Activated naive CD4-positive, alpha-beta T cell treated with anti-CD3 and anti-CD28 coated beads, Interleukin-2, amount 10 ng/mL, durations not matched to agents 7 days and 5 days (primary cell): ENCODE measurements at regions not wholly inside any gene's neighbourhood (a gene's known extent, or its start where the extent isn't known, plus 50 kb on each side); places are given as distances from the start of the nearest gene placed in this dataset.

Experiments
- CTCF ChIA-PET: fragments of 350-600 bp; sonication (Branson Sonifier 250); formaldehyde crosslinking; loops from one replicate; lab custom pipeline; 2021; ENCODE audit warnings: antibody characterized with exemption; lab: Charles Lee
- DNase-seq: peaks from one replicate; pipeline ENCODE4 v3.0.0-alpha.2; 2020
- H3K27ac Mint-ChIP-seq: one replicate; pipeline ENCODE4 v1.8.0; 2021; ENCODE audit warnings: mild to moderate bottlenecking, moderate library complexity, mixed read lengths
- H3K27me3 Mint-ChIP-seq: one replicate; pipeline ENCODE4 v1.8.0; 2021; ENCODE audit warnings: mild to moderate bottlenecking, mixed read lengths
- H3K36me3 Mint-ChIP-seq: one replicate; pipeline ENCODE4 v1.8.0; 2021; ENCODE audit warnings: mixed read lengths
- H3K4me1 Mint-ChIP-seq: one replicate; pipeline ENCODE4 v1.8.0; 2021; ENCODE audit warnings: mixed read lengths
- H3K4me3 Mint-ChIP-seq: one replicate; pipeline ENCODE4 v1.8.0; 2021; ENCODE audit warnings: mild to moderate bottlenecking, moderate library complexity, mixed read lengths
- H3K9me3 Mint-ChIP-seq: one replicate; pipeline ENCODE4 v1.8.0; 2021; ENCODE audit warnings: mixed read lengths

- no peak overlapping the region for H3K27ac Mint-ChIP-seq
- peaks cover 25% of the 10 kb centered on the region for H3K27me3 Mint-ChIP-seq
- no peak for DNase-seq
- CTCF ChIA-PET: interaction anchor here (1.3 kb wide), 1 partner anchor 361 kb away, joined by 4 read pairs; no protein-coding TSS in a partner anchor
- H3K4me1 Mint-ChIP-seq: peaks cover 13% of the 10 kb centered on the region
- H3K4me3 Mint-ChIP-seq: no peak overlapping the region
- H3K9me3 Mint-ChIP-seq: no peaks in the 10 kb centered on the region
- H3K36me3 Mint-ChIP-seq: no peaks in the 10 kb centered on the region
Observed at GRCh38 chr18:46297124-46297523, 192.9 kb downstream of the HAUS1 start.

GRCh38 chr18:46297621-46298020 is 193.4 kb downstream of the HAUS1 start:
- Mint-ChIP-seq H3K27ac (no peak overlapping the region), H3K4me3 (no peak overlapping the region), H3K9me3 (no peaks in the 10 kb centered on the region), H3K27me3 (peaks cover 30% of the 10 kb centered on the region), H3K36me3 (no peaks in the 10 kb centered on the region), H3K4me1 (peaks cover 16% of the 10 kb centered on the region)
- CTCF ChIA-PET: interaction anchor here (0.8 kb wide), 1 partner anchor 150 kb away, joined by 3 read pairs; no protein-coding TSS in a partner anchor
- DNase-seq: peak; percentile 54

- no peak for DNase-seq
Observed at GRCh38 chr18:46298511-46298910, 194.3 kb downstream of the HAUS1 start.

DNA sequence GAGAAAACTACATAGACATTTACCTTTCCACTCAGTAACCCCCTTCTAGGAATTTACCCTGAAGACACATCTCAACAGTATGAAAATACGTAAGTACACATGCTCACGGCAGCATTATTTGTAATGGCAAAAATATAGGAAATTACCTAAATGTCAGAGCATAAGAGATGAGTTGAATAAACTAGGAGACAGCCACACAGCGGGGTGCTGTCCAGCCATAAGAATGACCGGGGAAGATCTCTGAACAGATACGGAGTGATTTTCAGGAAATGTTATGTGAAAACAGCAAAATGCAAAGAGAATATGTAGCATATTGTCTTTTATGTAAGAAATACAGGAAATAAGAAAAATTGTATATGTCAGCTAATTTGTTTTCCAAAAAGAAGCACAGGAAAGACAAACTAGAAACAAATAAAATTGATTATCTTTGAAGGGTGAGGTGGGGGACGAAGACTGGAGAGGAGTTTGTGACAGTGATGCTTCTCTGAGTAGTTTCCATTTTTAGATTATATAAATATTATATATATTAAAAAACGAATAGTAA is 195.4 kb downstream of the HAUS1 start:
- H3K4me1 Mint-ChIP-seq: peaks cover 17% of the 10 kb centered on the region
- CTCF ChIA-PET: interaction anchor here (1.4 kb wide), 1 partner anchor 18 kb away, joined by 5 read pairs; no protein-coding TSS in a partner anchor
- peaks cover 48% of the 10 kb centered on the region for H3K27me3 Mint-ChIP-seq
- H3K36me3 Mint-ChIP-seq: no peaks in the 10 kb centered on the region
- H3K27ac Mint-ChIP-seq: no peak overlapping the region
- H3K4me3 Mint-ChIP-seq: no peak overlapping the region
- DNase-seq: no peak
- H3K9me3 Mint-ChIP-seq: no peaks in the 10 kb centered on the region

More at GRCh38 chr18:46298511-46298910, 194.3 kb downstream of the HAUS1 start:
- Mint-ChIP-seq H3K36me3 (no peaks in the 10 kb centered on the region), H3K27ac (no peak overlapping the region), H3K4me3 (no peak overlapping the region), H3K27me3 (peaks cover 39% of the 10 kb centered on the region), H3K9me3 (no peaks in the 10 kb centered on the region), H3K4me1 (peaks cover 17% of the 10 kb centered on the region)
- CTCF ChIA-PET: interaction anchor here (0.8 to 1.4 kb wide), 2 partner anchors 17 to 151 kb away, joined by 3 to 5 read pairs; no protein-coding TSS in a partner anchor

GRCh38 chr18:46301081-46301480 is 196.9 kb downstream of the HAUS1 start:
- Mint-ChIP-seq H3K36me3 (no peaks in the 10 kb centered on the region), H3K27ac (no peak overlapping the region), H3K4me1 (peaks cover 17% of the 10 kb centered on the region), H3K4me3 (no peak overlapping the region), H3K27me3 (peaks cover 52% of the 10 kb centered on the region), H3K9me3 (no peaks in the 10 kb centered on the region)
- no peak for DNase-seq
- CTCF ChIA-PET: no interaction called here

GRCh38 chr18:46301571-46301970 is 197.4 kb downstream of the HAUS1 start:
- H3K9me3 Mint-ChIP-seq: peaks cover 3% of the 10 kb centered on the region
- H3K4me1 Mint-ChIP-seq: peaks cover 17% of the 10 kb centered on the region
- no peak for DNase-seq
- H3K36me3 Mint-ChIP-seq: no peaks in the 10 kb centered on the region
- CTCF ChIA-PET: no interaction called here
- peaks cover 52% of the 10 kb centered on the region for H3K27me3 Mint-ChIP-seq
- H3K27ac Mint-ChIP-seq: no peak overlapping the region
- no peak overlapping the region for H3K4me3 Mint-ChIP-seq

DNA sequence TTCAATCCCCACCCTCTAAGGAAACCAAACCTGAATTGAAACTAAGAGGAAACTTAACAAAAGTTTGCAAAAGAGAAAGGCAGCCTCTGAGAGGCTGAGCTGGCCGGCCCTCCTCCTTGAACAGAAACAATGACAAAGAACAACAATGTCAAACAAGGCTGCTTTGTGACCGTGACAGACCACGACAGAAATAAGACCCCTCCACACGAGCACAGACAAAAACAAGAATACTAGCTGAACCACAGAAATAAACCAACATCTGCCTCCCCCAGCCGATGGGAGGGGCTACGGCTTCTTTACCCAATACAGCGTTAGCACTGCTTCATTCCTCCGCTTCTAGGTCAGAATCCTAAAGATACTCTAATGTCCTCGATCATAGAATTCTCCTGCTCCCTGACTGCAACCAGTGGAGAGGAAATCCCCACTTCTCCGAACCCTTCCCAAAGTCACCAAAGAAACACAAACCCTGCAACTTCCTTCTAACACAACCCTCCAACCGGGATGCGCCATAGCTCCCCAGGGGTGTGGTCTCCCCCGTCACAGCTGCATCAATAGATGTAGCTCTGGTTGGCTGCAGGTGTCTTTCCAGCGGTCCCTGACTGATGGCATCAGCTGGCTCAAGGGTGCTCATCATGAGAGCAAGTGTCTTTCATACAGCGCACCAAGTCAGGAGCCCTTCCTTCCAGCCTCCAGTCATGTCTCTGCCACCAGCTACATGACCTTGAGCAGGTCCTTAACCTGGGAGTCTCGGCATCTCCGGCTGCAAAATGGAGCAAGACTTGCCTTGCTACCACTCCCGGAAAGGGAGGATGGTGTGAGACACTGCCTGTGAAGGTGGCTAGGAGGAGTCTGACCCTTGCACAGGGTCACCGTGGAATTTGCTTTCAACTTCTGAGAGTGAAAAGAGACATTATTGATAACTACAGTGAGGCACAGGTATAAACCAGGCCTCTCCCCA is 198.6 kb downstream of the HAUS1 start:
- Mint-ChIP-seq H3K36me3 (no peaks in the 10 kb centered on the region), H3K4me3 (no peak overlapping the region), H3K27me3 (peaks cover 58% of the 10 kb centered on the region), H3K4me1 (peaks cover 7% of the 10 kb centered on the region), H3K9me3 (peaks cover 7% of the 10 kb centered on the region), H3K27ac (no peak overlapping the region)
- CTCF ChIA-PET: no interaction called here
- no peak for DNase-seq

DNA sequence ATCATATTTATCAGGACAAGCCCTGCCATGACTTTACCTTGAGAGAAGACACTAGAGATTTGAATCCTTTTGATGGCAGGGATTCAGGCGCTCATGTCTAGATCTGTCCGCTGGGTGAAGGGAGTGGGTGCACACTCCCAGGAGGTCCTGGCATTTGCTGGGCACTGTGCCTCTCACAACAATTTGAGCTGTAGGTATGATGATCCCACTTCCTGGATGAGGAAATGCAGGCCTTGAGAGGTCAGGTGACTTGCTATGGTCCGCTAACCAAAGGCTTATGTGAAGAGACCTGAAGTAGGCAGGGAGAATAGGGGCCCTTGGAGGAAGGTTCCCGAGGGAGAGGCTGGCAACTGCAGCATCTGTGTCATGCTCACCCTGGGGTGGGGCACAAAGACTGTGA is 206.1 kb downstream of the HAUS1 start:
- H3K9me3 Mint-ChIP-seq: peaks cover 7% of the 10 kb centered on the region
- H3K4me1 Mint-ChIP-seq: no peaks in the 10 kb centered on the region
- H3K27me3 Mint-ChIP-seq: peaks cover 49% of the 10 kb centered on the region
- no peak overlapping the region for H3K27ac Mint-ChIP-seq
- no peak overlapping the region for H3K4me3 Mint-ChIP-seq
- no peak for DNase-seq
- CTCF ChIA-PET: interaction anchor here (0.8 to 1.1 kb wide), 2 partner anchors 10 to 41 kb away, joined by 3 read pairs; no protein-coding TSS in a partner anchor
- H3K36me3 Mint-ChIP-seq: no peaks in the 10 kb centered on the region

- H3K9me3 Mint-ChIP-seq: peaks cover 7% of the 10 kb centered on the region
- H3K27ac Mint-ChIP-seq: no peak overlapping the region
- H3K4me3 Mint-ChIP-seq: no peak overlapping the region
Observed at GRCh38 chr18:46310675-46311345, 206.6 kb downstream of the HAUS1 start.

GRCh38 chr18:46311491-46311890 is 207.3 kb downstream of the HAUS1 start:
- no peak overlapping the region for H3K27ac Mint-ChIP-seq
- no peaks in the 10 kb centered on the region for H3K36me3 Mint-ChIP-seq
- no peak overlapping the region for H3K4me3 Mint-ChIP-seq
- no peak for DNase-seq
- no peaks in the 10 kb centered on the region for H3K4me1 Mint-ChIP-seq
- H3K9me3 Mint-ChIP-seq: peaks cover 5% of the 10 kb centered on the region
- CTCF ChIA-PET: interaction anchor here (1.1 kb wide), 1 partner anchor 40 kb away, joined by 3 read pairs; no protein-coding TSS in a partner anchor
- peaks cover 55% of the 10 kb centered on the region for H3K27me3 Mint-ChIP-seq

More at GRCh38 chr18:46310675-46311345, 206.6 kb downstream of the HAUS1 start:
- CTCF ChIA-PET: interaction anchor here (0.8 to 1.1 kb wide), 2 partner anchors 9 to 40 kb away, joined by 3 read pairs; no protein-coding TSS in a partner anchor
- Mint-ChIP-seq H3K36me3 (no peaks in the 10 kb centered on the region), H3K4me1 (no peaks in the 10 kb centered on the region), H3K27me3 (peaks cover 54% of the 10 kb centered on the region)
- DNase-seq: no peak

DNA sequence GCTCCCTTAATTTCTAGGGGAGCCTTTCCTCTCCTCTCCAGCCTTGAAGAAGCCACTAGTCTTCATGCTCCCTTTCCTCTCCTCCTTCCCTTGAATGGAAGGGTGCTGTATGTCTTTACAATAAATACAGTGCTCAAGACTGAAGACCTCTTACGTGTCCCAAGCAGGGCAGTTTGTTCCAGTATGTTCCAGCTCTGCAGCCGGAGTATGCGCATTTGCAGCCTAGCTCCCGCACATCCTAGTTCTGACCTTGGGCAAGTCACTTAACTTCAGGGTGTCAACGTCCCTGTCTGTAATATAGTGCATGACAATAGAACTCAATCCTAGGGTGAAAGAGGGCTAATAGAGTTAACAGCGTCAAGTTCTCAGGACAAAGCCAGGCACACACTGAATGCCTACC is 208.0 kb downstream of the HAUS1 start:
- Mint-ChIP-seq H3K4me1 (no peaks in the 10 kb centered on the region), H3K36me3 (no peaks in the 10 kb centered on the region), H3K4me3 (no peak overlapping the region), H3K27ac (no peak overlapping the region), H3K9me3 (peaks cover 4% of the 10 kb centered on the region), H3K27me3 (peaks cover 58% of the 10 kb centered on the region)
- CTCF ChIA-PET: interaction anchor here (0.6 kb wide), 1 partner anchor 132 kb away, joined by 4 read pairs; no protein-coding TSS in a partner anchor
- DNase-seq: no peak

DNA sequence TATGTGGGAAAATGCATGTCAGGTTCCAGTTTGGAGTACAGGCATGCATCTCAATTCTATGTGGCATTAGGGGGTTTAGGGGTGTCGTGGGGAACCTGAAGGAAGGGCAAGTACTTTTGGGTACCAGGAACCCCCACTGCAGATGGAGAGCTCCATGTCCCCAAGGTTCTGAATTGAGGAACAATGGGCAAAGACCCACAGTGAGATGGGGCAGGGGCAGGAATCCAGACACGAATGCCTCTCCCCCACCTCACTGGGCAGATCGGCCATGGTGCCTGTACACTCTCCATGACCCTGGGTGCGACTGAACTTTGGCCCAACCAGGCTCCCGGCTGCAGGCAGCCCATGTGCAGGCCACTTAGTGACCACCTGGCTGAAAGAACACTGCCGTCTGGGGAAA is 209.3 kb downstream of the HAUS1 start:
- H3K27ac Mint-ChIP-seq: no peak overlapping the region
- no peak overlapping the region for H3K4me3 Mint-ChIP-seq
- no peaks in the 10 kb centered on the region for H3K4me1 Mint-ChIP-seq
- H3K36me3 Mint-ChIP-seq: no peaks in the 10 kb centered on the region
- DNase-seq: no peak
- CTCF ChIA-PET: interaction anchor here (1.1 kb wide), 2 partner anchors 15 to 32 kb away, joined by 3 to 4 read pairs; no protein-coding TSS in a partner anchor
- H3K27me3 Mint-ChIP-seq: peaks cover 51% of the 10 kb centered on the region
- no peaks in the 10 kb centered on the region for H3K9me3 Mint-ChIP-seq

DNA sequence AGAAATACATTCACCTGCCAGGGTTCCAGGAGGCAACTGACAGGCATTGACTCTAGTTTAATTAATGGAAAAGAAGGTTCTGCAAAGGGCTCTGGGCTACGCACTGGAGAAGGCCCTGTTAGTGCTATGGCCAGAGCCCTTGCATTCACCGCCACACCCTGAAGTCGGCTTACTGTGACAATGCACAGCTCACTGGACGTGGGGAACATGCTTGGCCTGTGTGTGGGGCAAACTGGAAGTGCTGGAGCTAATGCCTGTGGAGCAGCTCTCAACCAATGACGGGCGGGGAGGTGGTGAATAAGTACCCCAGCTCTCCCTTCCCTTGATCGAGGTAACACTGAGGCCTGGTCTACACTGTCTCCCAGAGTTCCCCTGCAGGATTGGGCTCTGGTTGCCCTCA is 209.8 kb downstream of the HAUS1 start:
- Mint-ChIP-seq H3K4me3 (no peak overlapping the region), H3K27me3 (peaks cover 53% of the 10 kb centered on the region), H3K9me3 (no peaks in the 10 kb centered on the region), H3K4me1 (no peaks in the 10 kb centered on the region), H3K36me3 (no peaks in the 10 kb centered on the region), H3K27ac (no peak overlapping the region)
- CTCF ChIA-PET: interaction anchor here (1.1 kb wide), 2 partner anchors 15 to 33 kb away, joined by 3 to 4 read pairs; no protein-coding TSS in a partner anchor
- DNase-seq: no peak

DNA sequence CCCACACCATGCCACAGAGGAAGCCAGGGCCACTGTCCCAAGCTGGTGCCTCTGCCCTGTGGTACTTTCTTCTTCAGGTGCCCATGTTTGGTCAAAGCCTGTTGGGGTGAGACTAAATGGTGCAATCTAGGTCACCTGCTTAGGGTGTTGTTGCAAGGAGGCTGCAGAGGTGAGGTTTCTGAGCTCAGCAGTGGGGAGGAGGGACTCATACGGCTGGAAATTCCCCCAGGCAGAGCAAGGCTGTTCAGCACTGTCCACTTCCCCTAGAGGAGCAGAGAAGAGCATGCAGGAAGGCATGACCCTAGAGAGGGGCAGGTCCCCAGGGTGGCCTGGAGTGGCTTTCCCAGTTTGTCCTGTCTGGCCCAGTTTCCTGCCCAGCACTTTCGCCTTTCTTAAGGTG is 211.0 kb downstream of the HAUS1 start:
- CTCF ChIA-PET: no interaction called here
- H3K27ac Mint-ChIP-seq: no peak overlapping the region

More for the DNA sequence above, 211.0 kb downstream of the HAUS1 start:
- no peaks in the 10 kb centered on the region for H3K9me3 Mint-ChIP-seq
- no peak for DNase-seq
- H3K4me3 Mint-ChIP-seq: no peak overlapping the region
- H3K4me1 Mint-ChIP-seq: no peaks in the 10 kb centered on the region
- no peaks in the 10 kb centered on the region for H3K36me3 Mint-ChIP-seq
- H3K27me3 Mint-ChIP-seq: peaks cover 53% of the 10 kb centered on the region
